SIG-M5 treated with dmso at 0.1 percent for 504 hours (cell line): ENCODE measurements at regions not wholly inside any gene's neighbourhood (a gene's known extent, or its start where the extent isn't known, plus 50 kb on each side); places are given as distances from the start of the nearest gene placed in this dataset.

ENCODE experiments used
- DNase-seq: peaks from one replicate; lab custom pipeline; 2025; ENCODE audit not compliant: unreplicated experiment; lab: John Stamatoyannopoulos, UW

DNA sequence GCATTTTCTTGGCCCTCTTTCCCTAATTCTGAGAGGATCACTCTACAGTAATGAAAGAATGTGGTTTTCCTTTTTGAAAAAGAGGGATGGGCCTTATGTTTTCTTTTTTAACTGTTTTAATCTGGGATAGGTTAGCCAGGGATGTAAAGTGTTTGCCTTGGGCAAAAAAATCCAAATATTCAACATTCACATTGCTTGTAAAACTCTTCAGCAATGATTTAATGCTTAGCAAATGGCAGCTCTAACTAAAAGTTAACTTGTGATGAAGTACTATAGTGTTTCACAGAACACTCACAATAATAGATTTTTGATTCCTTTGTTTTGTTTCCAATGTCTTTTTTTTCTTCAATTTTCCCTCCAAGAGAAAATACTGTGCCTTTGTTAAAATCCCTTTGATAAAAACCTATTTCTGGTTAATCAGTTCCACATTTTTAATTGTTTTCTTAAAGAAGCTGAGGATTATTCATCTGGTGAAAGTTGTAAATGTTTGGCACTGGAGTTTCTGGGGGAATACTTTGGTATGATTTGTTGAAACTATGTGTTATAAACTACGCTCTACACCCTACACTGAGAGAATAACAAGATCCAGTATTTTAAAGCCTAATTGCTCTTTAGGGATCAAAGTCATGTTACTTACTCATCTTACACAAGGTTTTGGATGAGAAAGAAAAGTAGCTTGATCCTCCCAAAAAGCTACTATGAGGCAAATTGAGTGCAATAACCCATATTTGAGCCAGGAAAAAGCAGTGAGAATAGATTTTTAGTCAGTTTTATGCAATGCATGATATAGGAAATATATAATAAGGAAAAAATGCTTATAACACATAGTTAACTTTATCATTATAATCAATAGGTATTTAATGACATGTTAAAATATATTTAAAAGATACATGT, 335.8 kb downstream of the EPHA7 start:
- DNase-seq, result no peak

GRCh38 chr6:93081901-93082300, 337.5 kb downstream of the EPHA7 start:
- DNase-seq, result no peak

- DNase-seq, result no peak
Measured at GRCh38 chr6:93079061-93079460, 340.3 kb downstream of the EPHA7 start.

DNA sequence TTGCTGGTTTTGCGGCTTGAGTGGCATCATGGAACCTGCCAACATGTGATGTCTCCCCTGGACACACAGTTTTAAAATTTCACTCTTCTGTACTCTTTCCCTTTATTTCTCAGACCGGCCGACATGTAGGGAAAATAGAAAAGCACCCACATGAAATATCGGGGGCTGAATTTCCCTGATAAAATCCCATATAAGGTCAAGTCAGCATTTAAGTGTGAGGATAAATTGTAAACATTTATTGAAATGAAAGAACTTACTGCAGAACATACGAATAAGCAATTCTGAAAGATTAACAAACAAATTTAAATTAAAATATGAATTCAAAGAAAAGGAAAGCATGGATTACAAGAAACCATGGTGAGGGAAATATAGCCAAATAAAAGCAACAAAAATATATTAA, 345.5 kb downstream of the EPHA7 start:
- DNase-seq, result no peak

DNA sequence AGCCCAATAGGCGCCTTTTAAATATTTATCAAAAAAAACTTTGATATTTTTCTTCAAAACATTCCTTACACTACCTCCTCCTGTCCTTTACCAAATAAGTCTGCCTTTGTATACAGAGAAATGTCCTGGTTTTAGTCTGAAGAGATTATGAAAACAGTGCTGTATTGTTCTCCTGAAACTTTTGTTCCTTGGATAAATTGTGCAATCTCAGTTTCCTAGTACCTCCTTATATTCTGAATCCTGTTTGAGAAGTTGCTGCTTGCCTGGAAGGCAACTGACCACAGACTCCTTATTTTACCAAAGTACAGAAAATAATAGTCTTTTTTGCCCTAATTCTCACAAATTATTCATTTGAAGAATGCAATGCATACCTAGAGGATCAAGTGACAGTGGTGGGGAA, 349.5 kb downstream of the EPHA7 start:
- DNase-seq, result no peak

- DNase-seq, result no peak
Measured at GRCh38 chr6:93059911-93060310, 359.4 kb downstream of the EPHA7 start.

- no peak for DNase-seq
Measured at GRCh38 chr6:93057584-93057983, 361.8 kb downstream of the EPHA7 start.

DNA sequence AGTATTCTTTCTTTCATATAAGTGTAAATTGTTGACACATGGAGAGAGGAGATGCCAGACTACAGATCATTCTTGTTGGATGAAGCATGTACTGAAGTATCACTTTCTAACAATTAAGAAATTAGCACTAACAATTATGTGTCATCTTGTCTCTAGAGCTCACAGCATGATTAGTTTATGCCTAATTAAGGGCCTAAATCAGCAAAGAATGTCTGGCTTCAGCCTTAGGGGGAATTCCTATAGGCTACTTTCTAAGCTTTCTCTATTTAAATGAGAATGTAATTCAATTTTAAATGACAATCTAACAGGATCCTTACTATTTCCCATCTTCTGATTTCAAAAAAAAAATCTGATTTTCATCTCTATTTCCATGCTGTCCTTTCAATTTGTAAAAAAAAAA, 371.0 kb downstream of the EPHA7 start:
- no peak for DNase-seq

- no peak for DNase-seq
Measured at GRCh38 chr6:93047033-93047432, 372.3 kb downstream of the EPHA7 start.

GRCh38 chr6:93045156-93045555, 374.2 kb downstream of the EPHA7 start:
- DNase-seq, result no peak

GRCh38 chr6:93040375-93040774, 379.0 kb downstream of the EPHA7 start:
- DNase-seq, result no peak

DNA sequence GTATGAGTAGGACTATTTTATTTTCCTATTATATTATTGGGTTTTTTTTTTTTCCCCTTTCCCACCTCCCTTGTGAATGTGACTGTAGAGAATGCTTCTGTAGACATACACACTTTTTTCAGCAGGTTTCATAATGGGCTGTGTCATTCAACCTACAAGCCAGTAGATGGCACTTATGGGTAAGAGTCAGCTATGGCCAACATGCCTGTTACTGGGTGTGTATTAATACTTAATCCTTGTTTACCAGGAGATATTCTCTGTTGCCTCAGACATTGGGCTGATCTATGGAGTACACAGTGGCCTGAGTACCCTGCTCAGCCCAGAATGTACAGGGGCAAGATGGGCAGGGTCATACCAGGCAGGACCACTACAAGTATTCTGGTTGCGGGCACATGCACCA, 382.5 kb downstream of the EPHA7 start:
- peak; percentile 2 for DNase-seq

GRCh38 chr6:93035756-93036155, 383.6 kb downstream of the EPHA7 start:
- no peak for DNase-seq

GRCh38 chr6:93021235-93021915, 398.0 kb downstream of the EPHA7 start:
- DNase-seq, result no peak

GRCh38 chr6:93017626-93018025, 401.7 kb downstream of the EPHA7 start:
- DNase-seq, result no peak

DNA sequence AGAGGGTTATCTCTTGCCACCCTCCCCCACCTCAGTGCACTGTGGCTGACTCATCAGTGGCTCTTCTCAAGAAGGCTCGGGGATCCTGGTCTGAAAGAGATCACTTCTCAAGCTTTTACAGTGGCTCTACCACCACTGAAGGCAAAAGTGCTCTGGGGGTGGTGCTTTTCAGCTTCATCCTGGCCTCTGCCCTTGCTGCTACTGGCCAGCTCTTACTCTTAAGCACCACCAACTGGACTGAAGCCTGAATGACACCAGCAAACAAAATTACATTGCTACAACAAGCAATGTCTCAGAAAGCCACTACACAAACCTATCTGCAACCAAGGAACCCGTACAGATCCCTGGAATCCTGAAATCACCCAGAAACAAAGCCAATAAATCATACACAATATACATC, 402.1 kb downstream of the EPHA7 start:
- DNase-seq, result no peak

- no peak for DNase-seq
Measured at GRCh38 chr6:93013054-93013453, 406.3 kb downstream of the EPHA7 start.

GRCh38 chr6:93008375-93008774, 411.0 kb downstream of the EPHA7 start:
- no peak for DNase-seq

DNA sequence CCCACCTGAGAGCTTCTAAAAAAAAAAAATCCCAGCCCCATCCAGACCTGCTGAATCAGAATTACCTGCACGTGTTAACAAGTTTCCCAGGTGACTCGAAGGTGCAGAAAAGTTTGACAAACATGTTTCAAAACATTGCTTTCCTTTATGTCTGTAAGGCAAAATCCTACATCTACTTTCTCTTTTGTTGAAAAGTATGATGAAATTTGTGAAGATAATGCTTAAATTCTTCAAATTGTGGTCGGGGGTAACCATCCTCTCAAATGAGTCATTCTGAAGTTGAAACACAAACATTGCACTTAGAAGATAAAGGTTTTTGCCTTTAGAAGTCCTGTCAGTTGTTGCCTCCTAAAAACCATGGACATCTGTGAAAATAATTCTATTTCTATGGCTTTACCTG, 429.7 kb downstream of the EPHA7 start:
- DNase-seq, result no peak

DNA sequence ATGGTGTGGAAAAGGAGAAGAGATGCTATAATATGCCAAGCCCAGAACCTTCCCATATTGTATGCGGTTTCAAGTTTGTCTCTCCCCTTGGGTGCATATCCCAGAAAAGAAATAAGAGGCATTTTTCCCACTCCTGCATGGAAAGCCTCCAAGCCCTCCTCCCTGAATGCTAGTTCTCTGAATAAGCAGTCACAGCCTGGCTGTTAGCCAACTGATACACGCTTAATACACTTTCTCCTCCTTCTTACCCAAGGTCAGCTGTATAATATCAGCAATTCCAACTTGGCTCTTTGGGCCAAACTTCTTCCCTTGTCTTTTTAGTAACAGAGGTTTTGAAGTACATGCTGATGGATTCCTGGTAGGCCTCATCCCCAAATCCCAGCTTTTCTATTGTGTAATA, 440.1 kb downstream of the EPHA7 start:
- DNase-seq, result no peak

DNA sequence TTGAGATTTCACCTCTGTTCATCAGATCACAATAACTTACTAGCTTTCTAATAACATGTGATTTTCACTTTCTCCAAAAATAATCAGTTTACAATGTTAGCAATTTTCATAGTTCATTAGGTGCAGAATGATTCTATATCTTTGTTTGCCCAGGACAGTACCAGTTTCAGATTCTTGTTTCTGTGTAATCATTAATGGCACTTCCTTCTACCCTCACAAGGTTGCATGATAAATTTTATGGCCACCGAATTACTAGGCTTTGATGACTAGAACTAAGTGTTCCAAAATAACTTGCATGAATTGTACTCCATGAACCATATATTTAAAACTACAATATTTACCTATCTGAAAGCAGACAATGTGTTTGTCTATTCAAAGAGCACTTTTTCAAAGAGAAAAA, 442.3 kb downstream of the EPHA7 start:
- DNase-seq, result no peak

DNA sequence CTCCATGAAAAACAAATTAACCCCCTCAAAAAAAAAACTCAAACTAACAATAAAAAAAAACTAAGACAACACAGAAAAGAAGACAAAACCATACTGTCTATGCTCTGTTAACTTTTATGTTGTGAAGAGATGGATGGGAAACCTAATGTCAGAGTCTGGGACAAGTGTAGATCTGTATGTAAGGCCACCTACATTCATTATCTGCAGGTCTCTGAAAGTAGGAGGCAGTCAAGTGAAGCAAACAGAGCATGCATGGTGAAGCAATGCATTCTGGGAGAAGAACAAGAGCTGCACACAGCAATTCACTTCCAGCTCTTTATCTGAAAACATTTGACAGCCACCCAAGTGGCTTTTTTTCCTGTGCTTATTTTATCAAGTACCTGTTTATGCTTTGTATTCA, 452.0 kb downstream of the EPHA7 start:
- DNase-seq, result no peak

DNA sequence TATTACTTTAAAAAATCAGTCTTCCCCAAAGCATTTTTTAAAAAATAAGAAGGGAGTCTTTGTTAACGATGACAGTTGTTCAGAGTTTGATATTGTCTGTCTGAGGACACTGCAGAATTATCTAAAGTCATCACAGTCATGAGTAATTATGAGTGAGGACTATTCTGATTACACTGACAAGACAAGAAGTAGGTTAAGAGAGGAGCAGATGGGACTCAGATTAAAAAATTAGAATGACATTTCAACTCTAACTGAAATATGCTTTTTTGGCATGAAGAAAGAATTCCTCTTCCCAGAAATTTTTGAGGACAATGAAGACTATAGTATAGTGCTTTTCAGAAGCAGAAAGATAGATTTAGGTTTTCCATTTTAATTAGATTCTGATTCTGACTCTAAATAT, 456.5 kb downstream of the EPHA7 start:
- DNase-seq, result no peak
